Vagina (tissue), 2 donors: ENCODE measurements at regions not wholly inside any gene's neighbourhood (a gene's known extent, or its start where the extent isn't known, plus 50 kb on each side); places are given as distances from the start of the nearest gene placed in this dataset.

Source experiments
- POLR2A ChIP-seq, 2 donors: fragments of 450-650 bp; IDR thresholded peaks; one replicate each; pipeline ENCODE4 v1.6.1; 2017; ENCODE audit warnings: antibody characterized with exemption in 2 of 2, mild to moderate bottlenecking in 2 of 2, moderate library complexity in 2 of 2
- POLR2AphosphoS5 ChIP-seq, 2 donors: sonication (generic); formaldehyde crosslinking; IDR thresholded peaks; one replicate each; pipeline ENCODE4 v1.9.0; 2017; ENCODE audit warnings: antibody characterized with exemption in 2 of 2, mild to moderate bottlenecking in 2 of 2, low read depth in 1 of 2; ENCODE audit not compliant: insufficient read depth in 1 of 2
- TF ChIP-seq, protein P1 (sequence below), 3 experiments: fragments of 450-650 bp in 2 of 3; fragments of 200-600 bp in 1 of 3; sonication (generic) in 1 of 3; IDR thresholded peaks; one replicate each; pipeline ENCODE4 v1.5.1; 2017 to 2019; ENCODE audit warnings: antibody characterized with exemption in 3 of 3, mild to moderate bottlenecking in 2 of 3, moderate library complexity in 2 of 3

DNA sequence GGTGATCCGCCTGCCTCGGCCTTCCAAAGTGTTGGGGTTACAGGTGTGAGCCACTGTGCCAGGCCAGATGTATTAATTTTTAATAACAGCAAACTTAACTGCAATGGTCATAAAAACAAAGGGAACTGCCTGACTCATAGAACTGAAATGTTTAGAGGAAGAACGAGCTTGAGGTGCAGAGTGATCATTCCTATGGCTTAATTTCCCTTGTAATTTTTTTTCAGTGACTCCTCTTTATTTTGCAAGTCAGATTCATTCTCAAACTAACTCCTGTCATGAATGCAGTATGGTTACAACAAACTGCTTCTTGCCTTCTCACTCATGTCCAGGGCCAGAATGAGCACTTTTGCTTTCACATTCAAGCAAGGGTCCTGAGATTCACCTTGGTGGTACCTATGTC, 231.3 kb downstream of the HAPSTR1 start:
- TF ChIP-seq, protein P1, sequence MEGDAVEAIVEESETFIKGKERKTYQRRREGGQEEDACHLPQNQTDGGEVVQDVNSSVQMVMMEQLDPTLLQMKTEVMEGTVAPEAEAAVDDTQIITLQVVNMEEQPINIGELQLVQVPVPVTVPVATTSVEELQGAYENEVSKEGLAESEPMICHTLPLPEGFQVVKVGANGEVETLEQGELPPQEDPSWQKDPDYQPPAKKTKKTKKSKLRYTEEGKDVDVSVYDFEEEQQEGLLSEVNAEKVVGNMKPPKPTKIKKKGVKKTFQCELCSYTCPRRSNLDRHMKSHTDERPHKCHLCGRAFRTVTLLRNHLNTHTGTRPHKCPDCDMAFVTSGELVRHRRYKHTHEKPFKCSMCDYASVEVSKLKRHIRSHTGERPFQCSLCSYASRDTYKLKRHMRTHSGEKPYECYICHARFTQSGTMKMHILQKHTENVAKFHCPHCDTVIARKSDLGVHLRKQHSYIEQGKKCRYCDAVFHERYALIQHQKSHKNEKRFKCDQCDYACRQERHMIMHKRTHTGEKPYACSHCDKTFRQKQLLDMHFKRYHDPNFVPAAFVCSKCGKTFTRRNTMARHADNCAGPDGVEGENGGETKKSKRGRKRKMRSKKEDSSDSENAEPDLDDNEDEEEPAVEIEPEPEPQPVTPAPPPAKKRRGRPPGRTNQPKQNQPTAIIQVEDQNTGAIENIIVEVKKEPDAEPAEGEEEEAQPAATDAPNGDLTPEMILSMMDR (IDR thresholded peaks at IDR 0.05): no peak
- no peak for TF ChIP-seq POLR2A (IDR thresholded peaks at IDR 0.05)
- no peak for TF ChIP-seq POLR2AphosphoS5 (IDR thresholded peaks at IDR 0.05; ENCODE audit: insufficient read depth in 1 of 2, low read depth in 1 of 2)
